ENCODE measurements at regions not wholly inside any gene's neighbourhood (a gene's known extent, or its start where the extent isn't known, plus 50 kb on each side); places are given as distances from the start of the nearest gene placed in this dataset.

DNA sequence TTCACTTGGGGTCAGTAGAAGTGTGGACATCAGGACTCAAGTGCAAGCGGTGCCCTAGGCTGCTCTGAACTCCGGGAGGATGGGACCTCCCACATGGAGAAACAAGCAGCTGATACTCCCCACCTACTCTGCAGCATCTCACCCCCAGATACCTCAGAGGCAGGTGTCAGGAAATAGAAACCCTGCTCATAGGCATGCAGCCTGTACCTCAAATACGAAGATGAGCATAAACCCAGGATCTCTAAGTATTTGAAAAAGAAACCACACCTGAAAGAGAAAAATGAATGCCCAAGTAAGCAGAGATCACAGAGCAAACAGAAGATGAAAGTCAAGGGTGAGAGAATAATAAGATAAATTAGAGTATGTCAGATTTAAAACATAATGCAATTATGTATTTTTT is 75.6 kb upstream of the WSCD2 start:
- TF ChIP-seq POLR2AphosphoS5 (IDR thresholded peaks at IDR 0.05; ENCODE audit: low read depth, low read length) (no peak), POLR2A (IDR thresholded peaks at IDR 0.05; ENCODE audit: low read depth, low read length) (no peak), TAF1 (IDR thresholded peaks at IDR 0.05; ENCODE audit: borderline replicate concordance, low read depth, low read length) (no peak)
